Trophoblast cell (in vitro differentiated cells and primary cell): ENCODE measurements at regions not wholly inside any gene's neighbourhood (a gene's known extent, or its start where the extent isn't known, plus 50 kb on each side); places are given as distances from the start of the nearest gene placed in this dataset.
A peak's percentile ranks its signal among the peaks of the same experiment; 100 is the strongest.

Source experiments
- DNase-seq, 2 donors: peaks; one replicate each; pipeline ENCODE4 v3.0.0-alpha.2; 2016
- H2AFZ ChIP-seq: 2 replicates; pipeline ENCODE4 v1.6.1; 2013; ENCODE audit warnings: low read length, moderate library complexity, mild to moderate bottlenecking; ENCODE audit not compliant: insufficient read depth, poor library complexity
- H2AK5ac ChIP-seq: 2 replicates; pipeline ENCODE4 v1.6.1; 2013; ENCODE audit warnings: mild to moderate bottlenecking, low read length
- H2BK120ac ChIP-seq: 2 replicates; pipeline ENCODE4 v1.6.1; 2013; ENCODE audit warnings: low read length, mild to moderate bottlenecking, moderate library complexity; ENCODE audit not compliant: insufficient read depth, poor library complexity
- H2BK12ac ChIP-seq: 2 replicates; pipeline ENCODE4 v1.6.1; 2013; ENCODE audit warnings: mild to moderate bottlenecking, low read length, moderate library complexity
- H2BK5ac ChIP-seq: 2 replicates; pipeline ENCODE4 v1.6.1; 2013; ENCODE audit warnings: low read length, low read depth, moderate library complexity, mild to moderate bottlenecking; ENCODE audit not compliant: poor library complexity
- H3K14ac ChIP-seq: 2 replicates; pipeline ENCODE4 v1.6.1; 2013; ENCODE audit warnings: mild to moderate bottlenecking, low read length
- H3K18ac ChIP-seq: 2 replicates; pipeline ENCODE4 v1.6.1; 2013; ENCODE audit warnings: mild to moderate bottlenecking, low read length
- H3K23ac ChIP-seq: 2 replicates; pipeline ENCODE4 v1.6.1; 2013; ENCODE audit warnings: low read length
- H3K27ac ChIP-seq: 2 replicates; pipeline ENCODE4 v1.5.1; 2013; ENCODE audit warnings: low read depth, mild to moderate bottlenecking, inconsistent platforms, low read length, moderate library complexity
- H3K27me3 ChIP-seq: 2 replicates; pipeline ENCODE4 v1.6.1; 2013; ENCODE audit warnings: inconsistent platforms, mild to moderate bottlenecking, low read length, moderate library complexity; ENCODE audit not compliant: insufficient read depth
- H3K36me3 ChIP-seq, 2 experiments: 1 replicate in 1 of 2; 2 replicates in 1 of 2; pipeline ENCODE4 v1.6.1; 2013; ENCODE audit warnings: low read length in 2 of 2, mild to moderate bottlenecking in 2 of 2, moderate library complexity in 1 of 2; ENCODE audit not compliant: insufficient read depth in 2 of 2, control insufficient read depth in 1 of 2
- H3K4ac ChIP-seq: 2 replicates; pipeline ENCODE4 v1.6.1; 2013; ENCODE audit warnings: low read depth, mild to moderate bottlenecking, low read length, moderate library complexity
- H3K4me1 ChIP-seq, 2 experiments: 1 replicate in 1 of 2; 2 replicates in 1 of 2; pipeline ENCODE4 v1.6.1; 2013; ENCODE audit warnings: low read length in 2 of 2, mild to moderate bottlenecking in 2 of 2, moderate library complexity in 1 of 2; ENCODE audit not compliant: insufficient read depth in 2 of 2, control insufficient read depth in 1 of 2
- H3K4me2 ChIP-seq: 2 replicates; pipeline ENCODE4 v1.6.1; 2013; ENCODE audit warnings: inconsistent platforms, mild to moderate bottlenecking, low read length, moderate library complexity
- H3K4me3 ChIP-seq: 2 replicates; pipeline ENCODE4 v1.5.1; 2013; ENCODE audit warnings: mild to moderate bottlenecking, low read depth, low read length, inconsistent platforms
- H3K79me1 ChIP-seq: one replicate; pipeline ENCODE4 v1.6.1; 2013; ENCODE audit warnings: low read length
- H3K79me2 ChIP-seq: 2 replicates; pipeline ENCODE4 v1.6.1; 2013; ENCODE audit warnings: low read length, mild to moderate bottlenecking; ENCODE audit not compliant: control insufficient read depth, insufficient read depth, poor library complexity
- H3K9ac ChIP-seq: 2 replicates; pipeline ENCODE4 v1.6.1; 2013; ENCODE audit warnings: mild to moderate bottlenecking, low read length
- H3K9me3 ChIP-seq: 2 replicates; pipeline ENCODE4 v1.6.1; 2013; ENCODE audit warnings: low read depth, mild to moderate bottlenecking, control low read depth, inconsistent platforms, low read length; ENCODE audit not compliant: insufficient read depth
- H4K12ac ChIP-seq: 2 replicates; pipeline ENCODE4 v1.6.1; 2013; ENCODE audit warnings: low read depth, mild to moderate bottlenecking, low read length, moderate library complexity
- H4K8ac ChIP-seq: 2 replicates; pipeline ENCODE4 v1.6.1; 2013; ENCODE audit warnings: low read depth, mild to moderate bottlenecking, low read length, moderate library complexity
- H4K91ac ChIP-seq: one replicate; pipeline ENCODE4 v1.6.1; 2013; ENCODE audit warnings: low read depth, mild to moderate bottlenecking, low read length, moderate library complexity
- WGBS: extraction: QIAGEN DNeasy Blood & Tissue Kit; methylation state at CpG from one replicate; pipeline ENCODE4 v1.1.7; 2013; ENCODE audit warnings: missing lambda C conversion rate; ENCODE audit not compliant: insufficient read length, insufficient coverage; ENCODE audit errors: extremely low coverage; 5-methylcytosine and 5-hydroxymethylcytosine counted together

GRCh38 chr6:119881416-119881815 is 531.9 kb upstream of the MAN1A1 start:
- H2BK12ac ChIP-seq, result no peak overlapping the region
- peaks cover 4% of the 10 kb centered on the region for H3K79me1 ChIP-seq
- no peak for DNase-seq
- no peak overlapping the region for H4K12ac ChIP-seq
- peaks cover 3% of the 10 kb centered on the region for H3K9me3 ChIP-seq
- no peaks in the 10 kb centered on the region for H3K36me3 ChIP-seq
- H4K91ac ChIP-seq, result no peak overlapping the region
- H3K4me3 ChIP-seq, result no peak overlapping the region
- H2AK5ac ChIP-seq, result no peak overlapping the region
- H3K9ac ChIP-seq, result no peak overlapping the region
- H2BK120ac ChIP-seq, result no peak overlapping the region
- H3K27me3 ChIP-seq, result no peaks in the 10 kb centered on the region
- no peak overlapping the region for H4K8ac ChIP-seq
- no peak overlapping the region for H3K18ac ChIP-seq
- H3K23ac ChIP-seq, result no peak overlapping the region
- WGBS, result no CpG with 5 or more reads among the region's 1 CpG
- H2BK5ac ChIP-seq, result no peak overlapping the region
- H3K4ac ChIP-seq, result no peak overlapping the region
- H3K27ac ChIP-seq, result no peak overlapping the region
- H3K4me2 ChIP-seq, result no peak overlapping the region
- no peak overlapping the region for H2AFZ ChIP-seq
- H3K4me1 ChIP-seq, result no peaks in the 10 kb centered on the region
- no peaks in the 10 kb centered on the region for H3K79me2 ChIP-seq
- H3K14ac ChIP-seq, result no peak overlapping the region

- Histone ChIP-seq H4K91ac (no peak overlapping the region), H3K36me3 (no peaks in the 10 kb centered on the region), H3K4me1 (no peaks in the 10 kb centered on the region), H3K4ac (no peak overlapping the region), H3K79me2 (no peaks in the 10 kb centered on the region), H3K79me1 (peaks cover 4% of the 10 kb centered on the region), H4K8ac (no peak overlapping the region), H2BK5ac (no peak overlapping the region), H4K12ac (no peak overlapping the region), H2AFZ (no peak overlapping the region), H3K4me3 (no peak overlapping the region), H2AK5ac (no peak overlapping the region), H2BK12ac (no peak overlapping the region), H3K27me3 (no peaks in the 10 kb centered on the region), H3K14ac (no peak overlapping the region), H3K4me2 (no peak overlapping the region), H3K27ac (no peak overlapping the region), H3K9ac (no peak overlapping the region), H3K9me3 (peaks cover 3% of the 10 kb centered on the region), H2BK120ac (no peak overlapping the region), H3K18ac (no peak overlapping the region), H3K23ac (no peak overlapping the region)
- no peak for DNase-seq
Observed at GRCh38 chr6:119880840-119881239, 531.3 kb upstream of the MAN1A1 start.

- Histone ChIP-seq H3K4me1 (no peaks in the 10 kb centered on the region), H3K4me3 (no peak overlapping the region), H3K9me3 (peaks cover 3% of the 10 kb centered on the region), H2BK120ac (no peak overlapping the region), H2BK12ac (no peak overlapping the region), H3K79me2 (no peaks in the 10 kb centered on the region), H3K23ac (no peak overlapping the region), H4K91ac (no peak overlapping the region), H3K4ac (no peak overlapping the region), H3K36me3 (no peaks in the 10 kb centered on the region), H3K9ac (no peak overlapping the region), H2BK5ac (no peak overlapping the region), H3K18ac (no peak overlapping the region), H3K27me3 (no peaks in the 10 kb centered on the region), H2AFZ (no peak overlapping the region), H3K4me2 (no peak overlapping the region), H3K79me1 (peaks cover 1% of the 10 kb centered on the region), H2AK5ac (no peak overlapping the region), H3K27ac (no peak overlapping the region), H4K12ac (no peak overlapping the region), H4K8ac (no peak overlapping the region), H3K14ac (no peak overlapping the region)
- no CpG with 5 or more reads among the region's 1 CpG for WGBS
- DNase-seq, result peak in 1 of 2 donors; percentile 49
Observed at GRCh38 chr6:119879731-119880130, 530.2 kb upstream of the MAN1A1 start.

GRCh38 chr6:119874381-119874780 is 524.8 kb upstream of the MAN1A1 start:
- no peaks in the 10 kb centered on the region for H3K4me1 ChIP-seq
- H4K91ac ChIP-seq, result no peak overlapping the region
- H3K79me1 ChIP-seq, result no peaks in the 10 kb centered on the region
- H3K4ac ChIP-seq, result no peak overlapping the region
- H3K79me2 ChIP-seq, result no peaks in the 10 kb centered on the region
- H2BK5ac ChIP-seq, result no peak overlapping the region
- H2AK5ac ChIP-seq, result no peak overlapping the region
- H3K18ac ChIP-seq, result no peak overlapping the region
- no peak overlapping the region for H3K4me2 ChIP-seq
- WGBS, result no CpG with 5 or more reads among the region's 4 CpGs
- H3K4me3 ChIP-seq, result no peak overlapping the region
- no peaks in the 10 kb centered on the region for H3K27me3 ChIP-seq
- no peak overlapping the region for H4K12ac ChIP-seq
- no peak overlapping the region for H3K23ac ChIP-seq
- H3K36me3 ChIP-seq, result no peaks in the 10 kb centered on the region
- H3K9me3 ChIP-seq, result no peaks in the 10 kb centered on the region
- H3K27ac ChIP-seq, result no peak overlapping the region
- H4K8ac ChIP-seq, result no peak overlapping the region
- no peak for DNase-seq
- H2BK120ac ChIP-seq, result no peak overlapping the region
- H2AFZ ChIP-seq, result no peak overlapping the region
- no peak overlapping the region for H3K14ac ChIP-seq
- H3K9ac ChIP-seq, result no peak overlapping the region
- no peak overlapping the region for H2BK12ac ChIP-seq
